LNCaP clone FGC (cell line): ENCODE measurements at regions not wholly inside any gene's neighbourhood (a gene's known extent, or its start where the extent isn't known, plus 50 kb on each side); places are given as distances from the start of the nearest gene placed in this dataset.

ENCODE experiments used
- DNase-seq: peaks from one replicate; pipeline ENCODE4 v3.0.0-alpha.2; 2011; ENCODE audit warnings: low read depth
- H3K4me3 ChIP-seq: 2 replicates; pipeline ENCODE4 v1.5.1; 2011; ENCODE audit warnings: mild to moderate bottlenecking, low read depth, low read length, control low read depth
- TF ChIP-seq, protein P1 (sequence below): IDR thresholded peaks from 2 replicates; pipeline ENCODE4 v1.5.1; 2012; ENCODE audit warnings: mild to moderate bottlenecking; ENCODE audit not compliant: control insufficient read depth, insufficient read depth; ENCODE audit errors: extremely low read depth

DNA sequence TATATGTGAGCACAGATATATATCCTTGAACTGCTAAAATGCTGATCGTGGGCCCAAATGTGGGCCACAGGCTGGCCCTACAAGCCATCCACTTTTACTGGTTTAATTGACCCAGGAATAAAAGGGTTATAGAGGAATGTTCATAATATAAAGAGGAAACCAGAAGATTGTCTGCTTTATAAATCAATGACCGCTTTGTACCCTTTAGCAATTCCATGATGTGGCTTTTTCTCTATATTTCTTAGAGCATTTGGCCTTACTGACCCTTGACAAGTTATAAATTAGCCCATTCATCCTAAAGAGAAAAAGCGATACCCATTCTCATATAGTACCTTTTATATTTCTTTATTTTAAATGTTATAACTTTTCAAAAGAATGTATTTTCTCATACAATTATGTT lies 87.1 kb upstream of the ITGA4 start:
- TF ChIP-seq, protein P1, sequence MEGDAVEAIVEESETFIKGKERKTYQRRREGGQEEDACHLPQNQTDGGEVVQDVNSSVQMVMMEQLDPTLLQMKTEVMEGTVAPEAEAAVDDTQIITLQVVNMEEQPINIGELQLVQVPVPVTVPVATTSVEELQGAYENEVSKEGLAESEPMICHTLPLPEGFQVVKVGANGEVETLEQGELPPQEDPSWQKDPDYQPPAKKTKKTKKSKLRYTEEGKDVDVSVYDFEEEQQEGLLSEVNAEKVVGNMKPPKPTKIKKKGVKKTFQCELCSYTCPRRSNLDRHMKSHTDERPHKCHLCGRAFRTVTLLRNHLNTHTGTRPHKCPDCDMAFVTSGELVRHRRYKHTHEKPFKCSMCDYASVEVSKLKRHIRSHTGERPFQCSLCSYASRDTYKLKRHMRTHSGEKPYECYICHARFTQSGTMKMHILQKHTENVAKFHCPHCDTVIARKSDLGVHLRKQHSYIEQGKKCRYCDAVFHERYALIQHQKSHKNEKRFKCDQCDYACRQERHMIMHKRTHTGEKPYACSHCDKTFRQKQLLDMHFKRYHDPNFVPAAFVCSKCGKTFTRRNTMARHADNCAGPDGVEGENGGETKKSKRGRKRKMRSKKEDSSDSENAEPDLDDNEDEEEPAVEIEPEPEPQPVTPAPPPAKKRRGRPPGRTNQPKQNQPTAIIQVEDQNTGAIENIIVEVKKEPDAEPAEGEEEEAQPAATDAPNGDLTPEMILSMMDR = no peak
- no peak for DNase-seq
- H3K4me3 ChIP-seq = no peak overlapping the region

DNA sequence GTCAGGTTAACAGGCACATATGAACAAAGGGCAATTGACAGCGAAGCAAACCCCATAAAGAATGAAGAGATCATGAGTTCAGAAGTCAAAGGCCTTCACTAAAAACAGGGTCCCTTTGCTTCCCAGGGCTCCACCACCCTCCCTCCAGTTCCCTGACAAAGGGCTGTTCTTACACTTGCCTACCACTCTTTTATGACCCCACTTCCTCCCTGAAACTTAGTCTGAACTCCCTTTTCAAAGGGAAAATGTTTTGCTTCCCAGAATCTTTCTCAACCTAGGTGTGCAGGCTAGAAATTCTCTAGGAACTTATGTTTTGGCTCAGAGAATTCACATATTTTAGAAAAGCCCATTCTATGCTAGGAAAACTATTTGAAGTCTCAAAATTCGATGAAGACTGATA lies 86.0 kb upstream of the ITGA4 start:
- no peak overlapping the region for H3K4me3 ChIP-seq
- TF ChIP-seq, protein P1 = no peak
- no peak for DNase-seq

DNA sequence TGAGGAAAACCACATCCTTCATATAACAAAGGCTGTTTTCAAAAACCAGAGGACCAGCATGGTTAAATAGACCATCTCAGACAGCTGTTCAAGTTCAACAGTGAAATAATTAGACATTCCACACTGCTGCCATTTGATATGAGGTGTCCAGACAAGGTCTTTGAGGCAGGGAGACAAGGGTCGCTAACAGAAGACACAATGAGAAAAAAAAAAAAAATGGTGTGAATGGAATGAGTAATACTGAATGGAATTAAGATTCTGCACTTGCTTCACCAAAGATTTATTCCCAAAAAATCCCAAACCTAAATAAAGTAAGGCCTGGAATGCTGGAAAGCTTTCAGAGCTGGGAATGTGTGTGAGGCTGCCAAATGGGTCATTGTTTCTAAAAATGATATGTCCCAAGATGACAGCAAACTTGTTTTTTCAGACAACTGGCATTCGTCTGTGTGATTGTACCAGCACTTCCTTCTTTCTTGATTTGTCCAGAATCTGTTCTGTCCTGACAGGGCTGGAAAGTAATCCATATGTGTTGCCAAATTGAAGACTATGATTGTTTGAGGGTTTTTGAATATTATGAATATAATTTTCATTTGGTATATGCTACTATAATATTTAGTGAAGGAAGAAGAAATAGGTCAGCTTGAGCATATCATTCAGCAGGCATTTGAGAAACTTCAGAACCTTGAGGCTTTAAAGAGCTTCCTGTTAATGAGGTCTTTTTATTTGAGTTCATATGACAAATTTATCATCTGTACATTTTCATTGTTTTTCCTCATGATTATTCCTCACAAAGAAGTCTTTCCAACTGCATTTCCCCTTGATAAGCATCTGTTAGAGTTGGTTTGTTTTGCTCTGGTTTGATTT lies 85.2 kb upstream of the ITGA4 start:
- H3K4me3 ChIP-seq = no peak overlapping the region
- TF ChIP-seq, protein P1 = no peak
- no peak for DNase-seq

DNA sequence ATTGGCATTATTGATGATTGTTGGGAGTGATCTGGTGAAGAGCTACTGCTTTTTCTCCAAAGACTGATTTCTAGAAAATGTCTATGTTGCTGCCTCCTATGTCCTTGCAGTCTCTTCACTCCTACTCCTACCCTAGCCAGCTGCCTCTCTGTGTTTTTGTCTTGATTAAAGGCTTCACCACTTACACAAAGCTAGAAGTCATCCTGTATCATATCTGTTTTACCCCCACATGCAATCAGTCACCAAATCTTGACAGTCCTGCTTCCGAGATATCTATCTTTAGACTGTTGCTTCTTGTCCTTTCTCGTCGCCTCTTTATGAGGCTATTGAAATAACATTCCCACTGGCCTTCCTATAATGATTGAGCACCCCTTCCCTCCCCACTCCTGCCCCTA lies 84.5 kb upstream of the ITGA4 start:
- no peak for DNase-seq
- TF ChIP-seq, protein P1 = no peak
- no peak overlapping the region for H3K4me3 ChIP-seq

DNA sequence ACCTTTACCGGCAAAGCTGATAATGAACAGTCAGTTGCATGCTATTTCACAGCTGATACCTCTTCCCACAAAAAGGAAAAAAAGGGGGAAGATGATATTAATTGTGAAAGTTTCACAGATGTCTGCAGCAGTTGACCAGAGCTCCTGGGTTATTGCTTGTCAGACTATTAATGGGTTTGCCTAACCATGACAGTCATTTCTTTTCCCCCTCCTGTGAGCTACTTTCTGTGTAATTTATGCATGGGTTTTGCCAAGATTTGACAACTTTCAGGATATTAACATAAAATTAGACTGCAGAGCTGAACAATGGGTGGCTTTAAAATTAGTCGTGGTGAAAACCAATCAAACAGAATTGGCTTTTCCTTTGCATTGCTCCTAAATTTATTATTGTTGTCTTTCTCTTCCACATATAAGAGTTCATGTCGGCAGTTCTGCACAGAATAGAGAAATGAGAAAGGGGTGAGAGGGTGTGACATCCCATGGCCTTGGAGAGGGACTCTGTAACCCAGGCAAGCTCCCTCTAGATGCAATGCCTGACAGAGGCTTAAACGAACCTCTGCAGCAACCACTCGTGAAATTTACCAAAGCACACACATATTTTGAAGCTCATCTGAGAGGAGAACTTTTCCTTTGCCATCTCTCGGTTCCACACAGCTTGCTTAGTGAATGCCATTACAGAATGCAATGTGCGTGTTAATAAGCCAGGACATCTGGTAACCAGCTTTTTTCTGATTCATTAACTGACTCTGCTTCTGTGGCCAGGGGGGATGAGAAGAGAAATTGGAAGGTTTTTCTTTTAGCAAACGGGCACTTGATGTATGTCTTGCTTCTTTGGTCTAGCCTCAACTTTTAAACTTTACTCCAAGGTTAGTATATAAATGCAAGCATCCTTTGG lies 82.2 kb upstream of the ITGA4 start:
- no peak for DNase-seq
- H3K4me3 ChIP-seq = no peak overlapping the region
- TF ChIP-seq, protein P1 = no peak

DNA sequence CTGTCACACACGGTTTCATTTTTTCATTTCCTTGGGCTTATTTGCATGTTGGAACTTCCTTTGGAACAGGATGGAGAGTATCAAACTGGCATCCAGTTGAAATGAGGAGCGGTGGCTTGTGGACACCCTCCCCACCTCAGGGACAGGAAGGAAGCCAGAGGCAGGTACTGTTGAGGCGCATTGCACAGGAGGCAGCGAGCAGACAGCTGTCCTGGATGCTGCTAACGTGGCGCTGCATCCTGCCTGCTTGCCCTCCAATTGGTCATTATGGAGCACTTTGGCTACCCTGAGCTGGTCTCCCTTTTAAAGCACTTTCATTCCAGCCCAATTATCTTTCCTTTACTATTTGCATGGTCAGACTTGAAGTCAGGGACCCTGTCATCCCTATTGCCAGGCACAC lies 80.7 kb upstream of the ITGA4 start:
- TF ChIP-seq, protein P1 = no peak
- DNase-seq = no peak
- no peak overlapping the region for H3K4me3 ChIP-seq
